GM23338 (cell line): ENCODE measurements at regions not wholly inside any gene's neighbourhood (a gene's known extent, or its start where the extent isn't known, plus 50 kb on each side); places are given as distances from the start of the nearest gene placed in this dataset.

Source experiments
- ATAC-seq: fragments of 200-7000 bp; cut with Tn5 transposase; 3 replicates; pipeline ENCODE4 v1.9.1; 2020
- DNase-seq: peaks from one replicate; pipeline ENCODE4 v3.0.0-alpha.2; 2015; ENCODE audit warnings: low spot score
- H2AFZ ChIP-seq: fragments of 200-600 bp; sonication (generic); 2 replicates; pipeline ENCODE4 v1.8.0; 2016; ENCODE audit warnings: antibody characterized with exemption, mild to moderate bottlenecking, moderate library complexity
- H3F3A ChIP-seq: fragments of 200-600 bp; sonication (generic); replicated peaks from 2 replicates; pipeline ENCODE4 v1.8.0; 2017; ENCODE audit warnings: antibody characterized with exemption, mixed run types, low read depth
- H3K27ac ChIP-seq: fragments of 200-600 bp; sonication (generic); 2 replicates; pipeline ENCODE4 v1.6.1; 2016; ENCODE audit warnings: low read depth
- H3K27me3 ChIP-seq: fragments of 200-600 bp; sonication (generic); 2 replicates; pipeline ENCODE4 v1.8.0; 2016; ENCODE audit warnings: mild to moderate bottlenecking, mixed run types, moderate library complexity; ENCODE audit not compliant: insufficient read depth
- H3K36me3 ChIP-seq: fragments of 200-600 bp; sonication (generic); 2 replicates; pipeline ENCODE4 v1.8.0; 2016; ENCODE audit warnings: mild to moderate bottlenecking; ENCODE audit not compliant: insufficient read depth
- H3K4me1 ChIP-seq: fragments of 200-600 bp; sonication (generic); 2 replicates; pipeline ENCODE4 v1.8.0; 2016; ENCODE audit warnings: mild to moderate bottlenecking, moderate library complexity; ENCODE audit not compliant: insufficient read depth
- H3K4me2 ChIP-seq: fragments of 200-600 bp; sonication (generic); 2 replicates; pipeline ENCODE4 v1.7.1; 2017; ENCODE audit warnings: mixed run types
- H3K4me3 ChIP-seq: fragments of 200-600 bp; sonication (generic); 2 replicates; pipeline ENCODE4 v1.6.1; 2016; ENCODE audit warnings: mixed run types
- H3K79me2 ChIP-seq: fragments of 200-600 bp; sonication (generic); replicated peaks from 2 replicates; pipeline ENCODE4 v1.8.0; 2017; ENCODE audit warnings: mild to moderate bottlenecking; ENCODE audit not compliant: insufficient read depth
- H3K9me2 ChIP-seq: fragments of 200-600 bp; sonication (generic); 2 replicates; pipeline ENCODE4 v1.8.0; 2017; ENCODE audit not compliant: insufficient read depth
- H4K20me1 ChIP-seq: fragments of 200-600 bp; sonication (generic); replicated peaks from 2 replicates; pipeline ENCODE4 v1.8.0; 2017; ENCODE audit warnings: mild to moderate bottlenecking; ENCODE audit not compliant: insufficient read depth
- H3K27ac Mint-ChIP-seq: 2 replicates; pipeline ENCODE4 v1.8.0; 2020; ENCODE audit warnings: inconsistent platforms, mild to moderate bottlenecking, moderate library complexity, mixed read lengths
- H3K27me3 Mint-ChIP-seq: 3 replicates; pipeline ENCODE4 v1.8.0; 2022; ENCODE audit warnings: low read depth, mild to moderate bottlenecking, moderate library complexity, mixed read lengths, inconsistent platforms; ENCODE audit not compliant: insufficient read depth, poor library complexity
- H3K36me3 Mint-ChIP-seq: 3 replicates; pipeline ENCODE4 v1.8.0; 2021; ENCODE audit warnings: low read depth, mild to moderate bottlenecking, inconsistent platforms, moderate library complexity, mixed read lengths
- H3K4me1 Mint-ChIP-seq: 3 replicates; pipeline ENCODE4 v1.8.0; 2020; ENCODE audit warnings: mild to moderate bottlenecking, inconsistent platforms, mixed read lengths
- H3K4me3 Mint-ChIP-seq: 3 replicates; pipeline ENCODE4 v1.8.0; 2021; ENCODE audit warnings: moderate library complexity, mild to moderate bottlenecking, inconsistent platforms, mixed read lengths
- H3K9me3 Mint-ChIP-seq: 3 replicates; pipeline ENCODE4 v1.8.0; 2020; ENCODE audit warnings: moderate library complexity, mild to moderate bottlenecking, inconsistent platforms, mixed read lengths
- CREB1 ChIP-seq: fragments of 250-450 bp; sonication (Bioruptor Pico); IDR thresholded peaks from 2 replicates; pipeline ENCODE4 v1.5.0; 2020; ENCODE audit warnings: low read depth, mild to moderate bottlenecking, moderate library complexity
- EZH2phosphoT487 ChIP-seq: fragments of 200-600 bp; sonication (generic); IDR thresholded peaks from one replicate; pipeline ENCODE4 v1.8.1; 2018; ENCODE audit warnings: antibody characterized with exemption; ENCODE audit not compliant: unreplicated experiment
- NANOG ChIP-seq: IDR thresholded peaks from 2 replicates; pipeline ENCODE4 v1.6.1; 2016; ENCODE audit warnings: antibody characterized with exemption, borderline replicate concordance
- POLR2AphosphoS5 ChIP-seq: IDR thresholded peaks from 2 replicates; pipeline ENCODE4 v1.6.1; 2016; ENCODE audit warnings: antibody characterized with exemption, low read depth
- ZNF114 ChIP-seq: fragments of 250-450 bp; sonication (Bioruptor Pico); IDR thresholded peaks from 2 replicates; pipeline ENCODE4 v1.5.0; 2020; ENCODE audit warnings: mild to moderate bottlenecking, moderate library complexity
- ZNF331 ChIP-seq: fragments of 250-450 bp; sonication (Bioruptor Pico); IDR thresholded peaks from 2 replicates; pipeline ENCODE4 v1.5.0; 2020; ENCODE audit warnings: low read depth, mild to moderate bottlenecking, moderate library complexity
- TF ChIP-seq, protein P1 (sequence below), 2 experiments: fragments of 200-600 bp in 1 of 2; sonication (generic) in 1 of 2; conservative IDR thresholded peaks; 2 replicates each; pipeline versions ENCODE4 v1.5.1 to v1.6.1; 2016 to 2017; ENCODE audit warnings: antibody characterized with exemption in 2 of 2, low read depth in 2 of 2, mild to moderate bottlenecking in 2 of 2, moderate library complexity in 1 of 2
- TF ChIP-seq, protein P2 (sequence below): IDR thresholded peaks from one replicate; pipeline ENCODE4 v1.6.1; 2018; ENCODE audit warnings: antibody characterized with exemption; ENCODE audit not compliant: unreplicated experiment
- TF ChIP-seq, protein P3 (sequence below): fragments of 250-450 bp; sonication (Bioruptor Pico); IDR thresholded peaks from 2 replicates; pipeline ENCODE4 v1.5.0; 2020; ENCODE audit warnings: mild to moderate bottlenecking, moderate library complexity
- TF ChIP-seq, protein P4 (sequence below): IDR thresholded peaks from 2 replicates; pipeline ENCODE4 v1.6.1; 2016; ENCODE audit warnings: antibody characterized with exemption

GRCh38 chr4:37014584-37014983, 230.0 kb upstream of the NWD2 start:
- Histone ChIP-seq H3K27ac (no peak overlapping the region), H4K20me1 (no peaks in the 10 kb centered on the region), H3K4me3 (no peak overlapping the region), H3K27me3 (no peaks in the 10 kb centered on the region), H3K4me2 (no peak overlapping the region), H3K4me1 (no peaks in the 10 kb centered on the region), H3F3A (no peaks in the 10 kb centered on the region), H3K36me3 (no peaks in the 10 kb centered on the region), H2AFZ (no peak overlapping the region), H3K9me2 (no peaks in the 10 kb centered on the region), H3K79me2 (no peaks in the 10 kb centered on the region)
- TF ChIP-seq EZH2phosphoT487 (no peak), NANOG (no peak), POLR2AphosphoS5 (no peak), ZNF331 (CRISPR knock-in tag) (no peak), CREB1 (CRISPR knock-in tag) (no peak), ZNF114 (CRISPR knock-in tag) (no peak)
- TF ChIP-seq, protein P1, sequence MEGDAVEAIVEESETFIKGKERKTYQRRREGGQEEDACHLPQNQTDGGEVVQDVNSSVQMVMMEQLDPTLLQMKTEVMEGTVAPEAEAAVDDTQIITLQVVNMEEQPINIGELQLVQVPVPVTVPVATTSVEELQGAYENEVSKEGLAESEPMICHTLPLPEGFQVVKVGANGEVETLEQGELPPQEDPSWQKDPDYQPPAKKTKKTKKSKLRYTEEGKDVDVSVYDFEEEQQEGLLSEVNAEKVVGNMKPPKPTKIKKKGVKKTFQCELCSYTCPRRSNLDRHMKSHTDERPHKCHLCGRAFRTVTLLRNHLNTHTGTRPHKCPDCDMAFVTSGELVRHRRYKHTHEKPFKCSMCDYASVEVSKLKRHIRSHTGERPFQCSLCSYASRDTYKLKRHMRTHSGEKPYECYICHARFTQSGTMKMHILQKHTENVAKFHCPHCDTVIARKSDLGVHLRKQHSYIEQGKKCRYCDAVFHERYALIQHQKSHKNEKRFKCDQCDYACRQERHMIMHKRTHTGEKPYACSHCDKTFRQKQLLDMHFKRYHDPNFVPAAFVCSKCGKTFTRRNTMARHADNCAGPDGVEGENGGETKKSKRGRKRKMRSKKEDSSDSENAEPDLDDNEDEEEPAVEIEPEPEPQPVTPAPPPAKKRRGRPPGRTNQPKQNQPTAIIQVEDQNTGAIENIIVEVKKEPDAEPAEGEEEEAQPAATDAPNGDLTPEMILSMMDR (conservative IDR thresholded peaks at IDR 0.05; ENCODE audit: low read depth in 2 of 2): no peak
- TF ChIP-seq, protein P2, sequence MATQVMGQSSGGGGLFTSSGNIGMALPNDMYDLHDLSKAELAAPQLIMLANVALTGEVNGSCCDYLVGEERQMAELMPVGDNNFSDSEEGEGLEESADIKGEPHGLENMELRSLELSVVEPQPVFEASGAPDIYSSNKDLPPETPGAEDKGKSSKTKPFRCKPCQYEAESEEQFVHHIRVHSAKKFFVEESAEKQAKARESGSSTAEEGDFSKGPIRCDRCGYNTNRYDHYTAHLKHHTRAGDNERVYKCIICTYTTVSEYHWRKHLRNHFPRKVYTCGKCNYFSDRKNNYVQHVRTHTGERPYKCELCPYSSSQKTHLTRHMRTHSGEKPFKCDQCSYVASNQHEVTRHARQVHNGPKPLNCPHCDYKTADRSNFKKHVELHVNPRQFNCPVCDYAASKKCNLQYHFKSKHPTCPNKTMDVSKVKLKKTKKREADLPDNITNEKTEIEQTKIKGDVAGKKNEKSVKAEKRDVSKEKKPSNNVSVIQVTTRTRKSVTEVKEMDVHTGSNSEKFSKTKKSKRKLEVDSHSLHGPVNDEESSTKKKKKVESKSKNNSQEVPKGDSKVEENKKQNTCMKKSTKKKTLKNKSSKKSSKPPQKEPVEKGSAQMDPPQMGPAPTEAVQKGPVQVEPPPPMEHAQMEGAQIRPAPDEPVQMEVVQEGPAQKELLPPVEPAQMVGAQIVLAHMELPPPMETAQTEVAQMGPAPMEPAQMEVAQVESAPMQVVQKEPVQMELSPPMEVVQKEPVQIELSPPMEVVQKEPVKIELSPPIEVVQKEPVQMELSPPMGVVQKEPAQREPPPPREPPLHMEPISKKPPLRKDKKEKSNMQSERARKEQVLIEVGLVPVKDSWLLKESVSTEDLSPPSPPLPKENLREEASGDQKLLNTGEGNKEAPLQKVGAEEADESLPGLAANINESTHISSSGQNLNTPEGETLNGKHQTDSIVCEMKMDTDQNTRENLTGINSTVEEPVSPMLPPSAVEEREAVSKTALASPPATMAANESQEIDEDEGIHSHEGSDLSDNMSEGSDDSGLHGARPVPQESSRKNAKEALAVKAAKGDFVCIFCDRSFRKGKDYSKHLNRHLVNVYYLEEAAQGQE: no peak
- TF ChIP-seq, protein P3, sequence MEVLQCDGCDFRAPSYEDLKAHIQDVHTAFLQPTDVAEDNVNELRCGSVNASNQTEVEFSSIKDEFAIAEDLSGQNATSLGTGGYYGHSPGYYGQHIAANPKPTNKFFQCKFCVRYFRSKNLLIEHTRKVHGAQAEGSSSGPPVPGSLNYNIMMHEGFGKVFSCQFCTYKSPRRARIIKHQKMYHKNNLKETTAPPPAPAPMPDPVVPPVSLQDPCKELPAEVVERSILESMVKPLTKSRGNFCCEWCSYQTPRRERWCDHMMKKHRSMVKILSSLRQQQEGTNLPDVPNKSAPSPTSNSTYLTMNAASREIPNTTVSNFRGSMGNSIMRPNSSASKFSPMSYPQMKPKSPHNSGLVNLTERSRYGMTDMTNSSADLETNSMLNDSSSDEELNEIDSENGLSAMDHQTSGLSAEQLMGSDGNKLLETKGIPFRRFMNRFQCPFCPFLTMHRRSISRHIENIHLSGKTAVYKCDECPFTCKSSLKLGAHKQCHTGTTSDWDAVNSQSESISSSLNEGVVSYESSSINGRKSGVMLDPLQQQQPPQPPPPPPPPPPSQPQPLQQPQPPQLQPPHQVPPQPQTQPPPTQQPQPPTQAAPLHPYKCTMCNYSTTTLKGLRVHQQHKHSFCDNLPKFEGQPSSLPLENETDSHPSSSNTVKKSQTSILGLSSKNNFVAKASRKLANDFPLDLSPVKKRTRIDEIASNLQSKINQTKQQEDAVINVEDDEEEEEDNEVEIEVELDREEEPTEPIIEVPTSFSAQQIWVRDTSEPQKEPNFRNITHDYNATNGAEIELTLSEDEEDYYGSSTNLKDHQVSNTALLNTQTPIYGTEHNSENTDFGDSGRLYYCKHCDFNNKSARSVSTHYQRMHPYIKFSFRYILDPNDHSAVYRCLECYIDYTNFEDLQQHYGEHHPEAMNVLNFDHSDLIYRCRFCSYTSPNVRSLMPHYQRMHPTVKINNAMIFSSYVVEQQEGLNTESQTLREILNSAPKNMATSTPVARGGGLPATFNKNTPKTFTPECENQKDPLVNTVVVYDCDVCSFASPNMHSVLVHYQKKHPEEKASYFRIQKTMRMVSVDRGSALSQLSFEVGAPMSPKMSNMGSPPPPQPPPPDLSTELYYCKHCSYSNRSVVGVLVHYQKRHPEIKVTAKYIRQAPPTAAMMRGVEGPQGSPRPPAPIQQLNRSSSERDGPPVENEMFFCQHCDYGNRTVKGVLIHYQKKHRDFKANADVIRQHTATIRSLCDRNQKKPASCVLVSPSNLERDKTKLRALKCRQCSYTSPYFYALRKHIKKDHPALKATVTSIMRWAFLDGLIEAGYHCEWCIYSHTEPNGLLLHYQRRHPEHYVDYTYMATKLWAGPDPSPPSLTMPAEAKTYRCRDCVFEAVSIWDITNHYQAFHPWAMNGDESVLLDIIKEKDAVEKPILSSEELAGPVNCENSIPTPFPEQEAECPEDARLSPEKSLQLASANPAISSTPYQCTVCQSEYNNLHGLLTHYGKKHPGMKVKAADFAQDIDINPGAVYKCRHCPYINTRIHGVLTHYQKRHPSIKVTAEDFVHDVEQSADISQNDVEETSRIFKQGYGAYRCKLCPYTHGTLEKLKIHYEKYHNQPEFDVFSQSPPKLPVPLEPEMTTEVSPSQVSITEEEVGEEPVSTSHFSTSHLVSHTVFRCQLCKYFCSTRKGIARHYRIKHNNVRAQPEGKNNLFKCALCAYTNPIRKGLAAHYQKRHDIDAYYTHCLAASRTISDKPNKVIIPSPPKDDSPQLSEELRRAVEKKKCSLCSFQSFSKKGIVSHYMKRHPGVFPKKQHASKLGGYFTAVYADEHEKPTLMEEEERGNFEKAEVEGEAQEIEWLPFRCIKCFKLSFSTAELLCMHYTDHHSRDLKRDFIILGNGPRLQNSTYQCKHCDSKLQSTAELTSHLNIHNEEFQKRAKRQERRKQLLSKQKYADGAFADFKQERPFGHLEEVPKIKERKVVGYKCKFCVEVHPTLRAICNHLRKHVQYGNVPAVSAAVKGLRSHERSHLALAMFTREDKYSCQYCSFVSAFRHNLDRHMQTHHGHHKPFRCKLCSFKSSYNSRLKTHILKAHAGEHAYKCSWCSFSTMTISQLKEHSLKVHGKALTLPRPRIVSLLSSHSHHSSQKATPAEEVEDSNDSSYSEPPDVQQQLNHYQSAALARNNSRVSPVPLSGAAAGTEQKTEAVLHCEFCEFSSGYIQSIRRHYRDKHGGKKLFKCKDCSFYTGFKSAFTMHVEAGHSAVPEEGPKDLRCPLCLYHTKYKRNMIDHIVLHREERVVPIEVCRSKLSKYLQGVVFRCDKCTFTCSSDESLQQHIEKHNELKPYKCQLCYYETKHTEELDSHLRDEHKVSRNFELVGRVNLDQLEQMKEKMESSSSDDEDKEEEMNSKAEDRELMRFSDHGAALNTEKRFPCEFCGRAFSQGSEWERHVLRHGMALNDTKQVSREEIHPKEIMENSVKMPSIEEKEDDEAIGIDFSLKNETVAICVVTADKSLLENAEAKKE: no peak
- TF ChIP-seq, protein P4, sequence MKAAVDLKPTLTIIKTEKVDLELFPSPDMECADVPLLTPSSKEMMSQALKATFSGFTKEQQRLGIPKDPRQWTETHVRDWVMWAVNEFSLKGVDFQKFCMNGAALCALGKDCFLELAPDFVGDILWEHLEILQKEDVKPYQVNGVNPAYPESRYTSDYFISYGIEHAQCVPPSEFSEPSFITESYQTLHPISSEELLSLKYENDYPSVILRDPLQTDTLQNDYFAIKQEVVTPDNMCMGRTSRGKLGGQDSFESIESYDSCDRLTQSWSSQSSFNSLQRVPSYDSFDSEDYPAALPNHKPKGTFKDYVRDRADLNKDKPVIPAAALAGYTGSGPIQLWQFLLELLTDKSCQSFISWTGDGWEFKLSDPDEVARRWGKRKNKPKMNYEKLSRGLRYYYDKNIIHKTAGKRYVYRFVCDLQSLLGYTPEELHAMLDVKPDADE: no peak
- ATAC-seq (no peak), DNase-seq (no peak)
- no peaks in the 10 kb centered on the region; the same call in 2 of the 3 replicates for H3K36me3 Mint-ChIP-seq
- no peaks in the 10 kb centered on the region; the same call in 2 of the 3 replicates for H3K4me1 Mint-ChIP-seq
- H3K9me3 Mint-ChIP-seq: no peaks in the 10 kb centered on the region
- H3K27me3 Mint-ChIP-seq: peaks cover 3% of the 10 kb centered on the region
- H3K4me3 Mint-ChIP-seq: no peak overlapping the region
- no peak overlapping the region for H3K27ac Mint-ChIP-seq
